PC-3 (cell line): ENCODE measurements at regions not wholly inside any gene's neighbourhood (a gene's known extent, or its start where the extent isn't known, plus 50 kb on each side); places are given as distances from the start of the nearest gene placed in this dataset.

Source experiments
- ATAC-seq: fragments of 200-7000 bp; cut with Tn5 transposase; 2 replicates; pipeline ENCODE4 v1.9.1; 2020; ENCODE audit warnings: mild to moderate bottlenecking, moderate library complexity
- BruUV-seq: library from RNA; stranded (reverse); fragments of 400-500 nt; replicated peaks from 2 replicates; lab custom pipeline; 2021; lab: Mats Ljungman, UMichigan
- CTCF ChIA-PET: fragments of 300-600 bp; sonication (Branson Sonifier 250); formaldehyde crosslinking; loops from one replicate; lab custom pipeline; 2022; ENCODE audit warnings: antibody characterized with exemption; lab: Charles Lee
- POLR2A ChIA-PET: fragments of 300-600 bp; sonication (Branson Sonifier 250); formaldehyde crosslinking; loops from one replicate; lab custom pipeline; 2022; ENCODE audit warnings: antibody characterized with exemption; ENCODE audit not compliant: unreplicated experiment; lab: Charles Lee
- DNase-seq: peaks from one replicate; pipeline ENCODE4 v3.0.0-alpha.2; 2015
- H2AFZ ChIP-seq: fragments of 300-600 bp; sonication (generic); 2 replicates; pipeline ENCODE4 v1.6.0; 2016; ENCODE audit warnings: antibody characterized with exemption, low read length
- H3F3A ChIP-seq: fragments of 300-600 bp; sonication (generic); one replicate; pipeline ENCODE4 v1.6.0; 2017; ENCODE audit warnings: antibody characterized with exemption, low read length, control low read depth, mild to moderate bottlenecking; ENCODE audit not compliant: unreplicated experiment
- H3K27ac ChIP-seq: fragments of 300-600 bp; sonication (generic); 2 replicates; pipeline ENCODE4 v1.5.1; 2016; ENCODE audit warnings: mild to moderate bottlenecking, low read length
- H3K27me3 ChIP-seq: fragments of 300-600 bp; sonication (generic); 2 replicates; pipeline ENCODE4 v1.6.1; 2016; ENCODE audit warnings: low read length, mixed read lengths
- H3K36me3 ChIP-seq: fragments of 300-600 bp; sonication (generic); 2 replicates; pipeline ENCODE4 v1.6.1; 2016; ENCODE audit warnings: low read depth, mixed run types, low read length, mixed read lengths
- H3K4me1 ChIP-seq: fragments of 300-600 bp; sonication (generic); 2 replicates; pipeline ENCODE4 v1.5.1; 2016; ENCODE audit warnings: low read length; ENCODE audit not compliant: insufficient read depth
- H3K4me2 ChIP-seq: fragments of 300-600 bp; sonication (generic); 2 replicates; pipeline ENCODE4 v1.6.0; 2016; ENCODE audit warnings: low read length
- H3K4me3 ChIP-seq: fragments of 300-600 bp; sonication (generic); 2 replicates; pipeline ENCODE4 v1.5.1; 2016; ENCODE audit warnings: mild to moderate bottlenecking, low read length, mixed read lengths
- H3K79me2 ChIP-seq: fragments of 300-600 bp; sonication (generic); 2 replicates; pipeline ENCODE4 v1.6.1; 2017; ENCODE audit warnings: low read length, mixed read lengths
- H3K9ac ChIP-seq: fragments of 300-600 bp; sonication (generic); 2 replicates; pipeline ENCODE4 v1.6.0; 2016; ENCODE audit warnings: mild to moderate bottlenecking, low read length
- H3K9me2 ChIP-seq: fragments of 300-600 bp; sonication (generic); replicated peaks from 2 replicates; pipeline ENCODE4 v1.6.1; 2016; ENCODE audit warnings: mixed run types, low read length, mixed read lengths
- H3K9me3 ChIP-seq: fragments of 300-600 bp; sonication (generic); 2 replicates; pipeline ENCODE4 v1.6.1; 2016; ENCODE audit warnings: low read length, mixed read lengths
- H4K20me1 ChIP-seq: fragments of 300-600 bp; sonication (generic); 2 replicates; pipeline ENCODE4 v1.6.1; 2016; ENCODE audit warnings: low read length, mixed read lengths
- EZH2 ChIP-seq: fragments of 300-600 bp; sonication (generic); IDR thresholded peaks from one replicate; pipeline ENCODE4 v1.6.1; 2017; ENCODE audit warnings: antibody characterized with exemption, mild to moderate bottlenecking, low read length; ENCODE audit not compliant: unreplicated experiment
- EZH2phosphoT487 ChIP-seq: fragments of 300-600 bp; sonication (generic); IDR thresholded peaks from 2 replicates; pipeline ENCODE4 v1.6.1; 2018; ENCODE audit warnings: mild to moderate bottlenecking, antibody characterized with exemption, low read length, borderline replicate concordance
- intact Hi-C: fragments of 100-400 bp; cut with micrococcal nuclease; formaldehyde crosslinking; loops from 2 replicates; pipeline ENCODE4 v1.9.0; 2023
- TF ChIP-seq, protein P1 (sequence below): fragments of 300-600 bp; sonication (generic); conservative IDR thresholded peaks from 2 replicates; pipeline ENCODE4 v1.5.1; 2017; ENCODE audit warnings: antibody characterized with exemption, low read depth, mild to moderate bottlenecking, low read length

DNA sequence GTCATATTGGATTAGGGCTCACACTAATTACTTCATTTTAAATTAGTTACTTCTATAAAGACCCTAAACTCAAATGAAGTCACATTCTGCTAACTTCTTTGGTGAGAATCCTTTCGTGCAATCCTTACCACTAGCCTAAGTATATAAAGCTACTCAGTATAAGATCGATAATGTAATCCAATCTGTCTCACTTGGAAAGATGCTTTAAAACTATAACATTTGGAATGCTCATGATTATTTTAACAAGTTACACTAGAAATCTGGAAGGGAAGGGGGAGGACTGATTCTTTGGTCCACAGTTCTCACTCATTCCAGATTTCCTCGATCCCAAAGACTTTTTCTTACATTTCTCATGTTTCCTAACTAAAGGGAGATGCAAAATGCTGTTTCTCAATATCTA lies 336.4 kb upstream of the SLIT2 start:
- no peak overlapping the region for H2AFZ ChIP-seq
- DNase-seq = no peak
- H3K4me1 ChIP-seq = peaks cover 8% of the 10 kb centered on the region; the same call in 1 of the 2 replicates
- H3K4me3 ChIP-seq = no peak overlapping the region
- intact Hi-C loops = no loop called here
- CTCF ChIA-PET = no interaction called here
- no peak overlapping the region for H3K27ac ChIP-seq
- ATAC-seq = no peak
- POLR2A ChIA-PET = no interaction called here
- no peaks in the 10 kb centered on the region for H3K27me3 ChIP-seq
- H3K4me2 ChIP-seq = no peak overlapping the region
- H3K9me3 ChIP-seq = no peaks in the 10 kb centered on the region
- H3K79me2 ChIP-seq = no peaks in the 10 kb centered on the region
- H3F3A ChIP-seq = no peaks in the 10 kb centered on the region
- no peaks in the 10 kb centered on the region for H4K20me1 ChIP-seq
- TF ChIP-seq EZH2 (no peak), EZH2phosphoT487 (no peak)
- TF ChIP-seq, protein P1, sequence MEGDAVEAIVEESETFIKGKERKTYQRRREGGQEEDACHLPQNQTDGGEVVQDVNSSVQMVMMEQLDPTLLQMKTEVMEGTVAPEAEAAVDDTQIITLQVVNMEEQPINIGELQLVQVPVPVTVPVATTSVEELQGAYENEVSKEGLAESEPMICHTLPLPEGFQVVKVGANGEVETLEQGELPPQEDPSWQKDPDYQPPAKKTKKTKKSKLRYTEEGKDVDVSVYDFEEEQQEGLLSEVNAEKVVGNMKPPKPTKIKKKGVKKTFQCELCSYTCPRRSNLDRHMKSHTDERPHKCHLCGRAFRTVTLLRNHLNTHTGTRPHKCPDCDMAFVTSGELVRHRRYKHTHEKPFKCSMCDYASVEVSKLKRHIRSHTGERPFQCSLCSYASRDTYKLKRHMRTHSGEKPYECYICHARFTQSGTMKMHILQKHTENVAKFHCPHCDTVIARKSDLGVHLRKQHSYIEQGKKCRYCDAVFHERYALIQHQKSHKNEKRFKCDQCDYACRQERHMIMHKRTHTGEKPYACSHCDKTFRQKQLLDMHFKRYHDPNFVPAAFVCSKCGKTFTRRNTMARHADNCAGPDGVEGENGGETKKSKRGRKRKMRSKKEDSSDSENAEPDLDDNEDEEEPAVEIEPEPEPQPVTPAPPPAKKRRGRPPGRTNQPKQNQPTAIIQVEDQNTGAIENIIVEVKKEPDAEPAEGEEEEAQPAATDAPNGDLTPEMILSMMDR = no peak
- H3K9ac ChIP-seq = no peak overlapping the region
- H3K9me2 ChIP-seq = no peaks in the 10 kb centered on the region
- H3K36me3 ChIP-seq = no peaks in the 10 kb centered on the region
- BruUV-seq = no TSS peak

DNA sequence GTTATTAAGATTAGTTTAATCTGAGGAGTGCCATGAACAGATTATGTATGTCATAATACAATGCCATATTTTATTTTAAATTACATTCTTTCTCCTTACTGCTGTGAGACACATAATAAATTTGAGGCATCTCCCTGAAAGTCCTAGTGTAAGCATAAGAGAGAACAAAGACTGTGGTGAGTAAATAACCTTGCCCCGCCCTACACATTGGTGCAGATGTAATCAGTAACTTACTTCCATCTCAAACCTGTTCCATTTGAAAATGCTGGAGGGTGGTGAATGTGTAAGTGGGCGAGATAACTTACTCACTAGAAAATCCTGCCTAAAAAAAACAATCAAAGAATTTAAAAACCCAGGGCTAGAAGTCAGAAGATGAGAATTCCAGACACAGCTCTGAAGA lies 338.1 kb upstream of the SLIT2 start:
- no peak overlapping the region for H3K27ac ChIP-seq
- H3K9ac ChIP-seq = no peak overlapping the region
- no peaks in the 10 kb centered on the region for H3K9me2 ChIP-seq
- no peak overlapping the region for H3K4me2 ChIP-seq
- POLR2A ChIA-PET = no interaction called here
- H3K4me3 ChIP-seq = no peak overlapping the region
- no peaks in the 10 kb centered on the region for H4K20me1 ChIP-seq
- no peaks in the 10 kb centered on the region for H3K27me3 ChIP-seq
- H2AFZ ChIP-seq = no peak overlapping the region
- ATAC-seq (peak; percentile 58), DNase-seq (peak; percentile 50)
- H3K79me2 ChIP-seq = no peaks in the 10 kb centered on the region
- H3F3A ChIP-seq = no peaks in the 10 kb centered on the region
- intact Hi-C loops = no loop called here
- H3K4me1 ChIP-seq = peaks cover 8% of the 10 kb centered on the region; the same call in 1 of the 2 replicates
- no peaks in the 10 kb centered on the region for H3K9me3 ChIP-seq
- TF ChIP-seq EZH2 = no peak
- TF ChIP-seq, protein P1 = no peak
- no peak for TF ChIP-seq EZH2phosphoT487
- CTCF ChIA-PET = no interaction called here
- no TSS peak for BruUV-seq
- no peaks in the 10 kb centered on the region for H3K36me3 ChIP-seq

DNA sequence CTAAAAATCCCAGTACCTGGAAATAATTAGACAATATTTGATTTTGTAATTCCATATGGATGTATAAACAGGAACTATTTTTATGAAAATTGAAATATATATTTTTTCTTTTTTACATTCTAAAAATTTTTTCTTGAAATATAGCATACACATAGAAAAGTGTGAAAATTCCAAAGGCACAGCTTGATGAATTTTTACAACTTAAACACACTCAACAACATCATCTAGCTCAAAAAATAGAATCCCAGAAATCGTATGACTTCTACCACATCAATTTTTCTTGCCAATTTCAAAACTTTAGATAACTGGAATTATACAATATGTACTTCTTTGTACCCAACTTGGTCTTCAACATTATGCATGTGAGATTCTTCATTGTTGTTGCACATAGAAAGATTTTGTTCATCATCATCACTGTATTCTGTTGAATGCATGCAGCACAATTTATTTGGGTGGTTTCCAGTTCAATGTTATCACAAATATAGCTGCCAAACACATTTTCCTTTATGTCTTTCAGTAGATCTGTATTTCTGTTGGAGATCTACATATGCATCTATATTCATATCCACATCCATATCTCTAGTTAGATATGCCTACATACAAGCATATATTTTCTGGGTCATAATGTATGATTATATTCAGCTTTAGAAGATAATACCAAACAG lies 340.7 kb upstream of the SLIT2 start:
- H3K79me2 ChIP-seq = no peaks in the 10 kb centered on the region
- CTCF ChIA-PET = no interaction called here
- TF ChIP-seq EZH2 (no peak), EZH2phosphoT487 (no peak)
- TF ChIP-seq, protein P1 = no peak
- H3K9ac ChIP-seq = no peak overlapping the region
- no peak for ATAC-seq
- POLR2A ChIA-PET = no interaction called here
- H4K20me1 ChIP-seq = no peaks in the 10 kb centered on the region
- no TSS peak for BruUV-seq
- intact Hi-C loops = no loop called here
- H3K9me2 ChIP-seq = no peaks in the 10 kb centered on the region
- no peak overlapping the region for H3K4me3 ChIP-seq
- no peak overlapping the region for H2AFZ ChIP-seq
- H3K4me1 ChIP-seq = peaks cover 8% of the 10 kb centered on the region; the same call in 1 of the 2 replicates
- no peak overlapping the region for H3K27ac ChIP-seq
- no peaks in the 10 kb centered on the region for H3K9me3 ChIP-seq
- no peak for DNase-seq
- no peaks in the 10 kb centered on the region for H3F3A ChIP-seq
- no peaks in the 10 kb centered on the region for H3K36me3 ChIP-seq
- no peaks in the 10 kb centered on the region for H3K27me3 ChIP-seq
- H3K4me2 ChIP-seq = no peak overlapping the region
